Testis (tissue), 2 donors: ENCODE measurements at regions not wholly inside any gene's neighbourhood (a gene's known extent, or its start where the extent isn't known, plus 50 kb on each side); places are given as distances from the start of the nearest gene placed in this dataset.

Experiments used
- POLR2A ChIP-seq: fragments of 450-650 bp; IDR thresholded peaks from one replicate; pipeline ENCODE4 v1.6.1; 2017; ENCODE audit warnings: antibody characterized with exemption, mild to moderate bottlenecking, moderate library complexity
- TF ChIP-seq, protein P1 (sequence below), 3 experiments: fragments of 450-650 bp in 2 of 3; fragments of 200-600 bp in 1 of 3; sonication (generic) in 1 of 3; IDR thresholded peaks; one replicate each; pipeline ENCODE4 v1.5.1; 2016 to 2019; ENCODE audit warnings: antibody characterized with exemption in 3 of 3, mild to moderate bottlenecking in 2 of 3, moderate library complexity in 1 of 3

DNA sequence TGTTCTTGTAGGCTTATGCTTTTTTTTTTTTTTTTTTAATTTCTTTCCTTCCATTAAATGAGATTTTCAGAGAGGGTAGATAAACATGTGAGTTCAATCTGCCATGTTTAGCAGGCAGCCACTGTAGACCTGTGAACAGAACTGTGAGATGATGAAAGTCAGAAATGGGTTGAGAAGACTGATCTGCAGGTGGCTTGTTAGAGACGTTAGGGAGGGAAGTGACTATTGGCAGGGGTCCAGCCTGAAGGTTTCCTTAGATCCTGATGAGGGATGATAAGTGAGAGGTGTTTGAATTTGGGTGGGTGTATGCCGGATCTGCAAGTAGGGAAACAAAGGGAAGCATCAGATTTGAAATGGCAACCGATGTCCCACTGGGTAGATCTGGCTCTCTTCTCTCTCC lies 157.8 kb downstream of the HS3ST3B1 start:
- no peak for TF ChIP-seq POLR2A
- TF ChIP-seq, protein P1, sequence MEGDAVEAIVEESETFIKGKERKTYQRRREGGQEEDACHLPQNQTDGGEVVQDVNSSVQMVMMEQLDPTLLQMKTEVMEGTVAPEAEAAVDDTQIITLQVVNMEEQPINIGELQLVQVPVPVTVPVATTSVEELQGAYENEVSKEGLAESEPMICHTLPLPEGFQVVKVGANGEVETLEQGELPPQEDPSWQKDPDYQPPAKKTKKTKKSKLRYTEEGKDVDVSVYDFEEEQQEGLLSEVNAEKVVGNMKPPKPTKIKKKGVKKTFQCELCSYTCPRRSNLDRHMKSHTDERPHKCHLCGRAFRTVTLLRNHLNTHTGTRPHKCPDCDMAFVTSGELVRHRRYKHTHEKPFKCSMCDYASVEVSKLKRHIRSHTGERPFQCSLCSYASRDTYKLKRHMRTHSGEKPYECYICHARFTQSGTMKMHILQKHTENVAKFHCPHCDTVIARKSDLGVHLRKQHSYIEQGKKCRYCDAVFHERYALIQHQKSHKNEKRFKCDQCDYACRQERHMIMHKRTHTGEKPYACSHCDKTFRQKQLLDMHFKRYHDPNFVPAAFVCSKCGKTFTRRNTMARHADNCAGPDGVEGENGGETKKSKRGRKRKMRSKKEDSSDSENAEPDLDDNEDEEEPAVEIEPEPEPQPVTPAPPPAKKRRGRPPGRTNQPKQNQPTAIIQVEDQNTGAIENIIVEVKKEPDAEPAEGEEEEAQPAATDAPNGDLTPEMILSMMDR (IDR thresholded peaks at IDR 0.05) = no peak
